ENCODE measurements at regions not wholly inside any gene's neighbourhood (a gene's known extent, or its start where the extent isn't known, plus 50 kb on each side); places are given as distances from the start of the nearest gene placed in this dataset.

DNA sequence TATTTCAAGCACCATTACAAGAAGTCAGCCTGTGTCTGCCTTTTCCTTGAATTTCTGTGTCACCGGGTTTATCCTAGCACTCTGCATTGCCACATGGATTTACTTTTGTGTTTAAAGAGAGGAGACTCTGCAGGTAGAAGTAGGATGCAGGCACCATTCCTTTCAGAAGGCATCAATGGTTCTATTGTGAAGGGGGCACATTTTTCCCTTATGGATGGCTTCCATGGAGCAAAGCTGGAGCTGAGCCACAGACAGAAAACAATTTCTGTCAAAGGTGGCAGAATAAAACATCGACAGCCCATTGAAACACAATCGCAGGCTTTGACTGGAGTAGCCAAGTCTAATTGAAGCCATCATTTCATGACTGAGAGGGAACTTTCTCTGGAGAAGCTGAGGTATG, 288.0 kb upstream of the ANKH start:
- no peak for TF ChIP-seq POLR2A (IDR thresholded peaks at IDR 0.05)
- TF ChIP-seq, protein P1, sequence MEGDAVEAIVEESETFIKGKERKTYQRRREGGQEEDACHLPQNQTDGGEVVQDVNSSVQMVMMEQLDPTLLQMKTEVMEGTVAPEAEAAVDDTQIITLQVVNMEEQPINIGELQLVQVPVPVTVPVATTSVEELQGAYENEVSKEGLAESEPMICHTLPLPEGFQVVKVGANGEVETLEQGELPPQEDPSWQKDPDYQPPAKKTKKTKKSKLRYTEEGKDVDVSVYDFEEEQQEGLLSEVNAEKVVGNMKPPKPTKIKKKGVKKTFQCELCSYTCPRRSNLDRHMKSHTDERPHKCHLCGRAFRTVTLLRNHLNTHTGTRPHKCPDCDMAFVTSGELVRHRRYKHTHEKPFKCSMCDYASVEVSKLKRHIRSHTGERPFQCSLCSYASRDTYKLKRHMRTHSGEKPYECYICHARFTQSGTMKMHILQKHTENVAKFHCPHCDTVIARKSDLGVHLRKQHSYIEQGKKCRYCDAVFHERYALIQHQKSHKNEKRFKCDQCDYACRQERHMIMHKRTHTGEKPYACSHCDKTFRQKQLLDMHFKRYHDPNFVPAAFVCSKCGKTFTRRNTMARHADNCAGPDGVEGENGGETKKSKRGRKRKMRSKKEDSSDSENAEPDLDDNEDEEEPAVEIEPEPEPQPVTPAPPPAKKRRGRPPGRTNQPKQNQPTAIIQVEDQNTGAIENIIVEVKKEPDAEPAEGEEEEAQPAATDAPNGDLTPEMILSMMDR (IDR thresholded peaks at IDR 0.05), result no peak

Data from esophagus squamous epithelium (tissue), 4 donors.